Loucy (cell line): ENCODE measurements at regions not wholly inside any gene's neighbourhood (a gene's known extent, or its start where the extent isn't known, plus 50 kb on each side); places are given as distances from the start of the nearest gene placed in this dataset.

ENCODE experiments used
- EZH2phosphoT487 ChIP-seq: fragments of 200-600 bp; IDR thresholded peaks from 2 replicates; pipeline ENCODE4 v1.6.1; 2018; ENCODE audit warnings: antibody characterized with exemption, mild to moderate bottlenecking, moderate library complexity, borderline replicate concordance
- TF ChIP-seq, protein P1 (sequence below): fragments of 200-600 bp; sonication (generic); conservative IDR thresholded peaks from 2 replicates; pipeline ENCODE4 v1.5.1; 2014; ENCODE audit warnings: mild to moderate bottlenecking, antibody characterized with exemption, low read length

DNA sequence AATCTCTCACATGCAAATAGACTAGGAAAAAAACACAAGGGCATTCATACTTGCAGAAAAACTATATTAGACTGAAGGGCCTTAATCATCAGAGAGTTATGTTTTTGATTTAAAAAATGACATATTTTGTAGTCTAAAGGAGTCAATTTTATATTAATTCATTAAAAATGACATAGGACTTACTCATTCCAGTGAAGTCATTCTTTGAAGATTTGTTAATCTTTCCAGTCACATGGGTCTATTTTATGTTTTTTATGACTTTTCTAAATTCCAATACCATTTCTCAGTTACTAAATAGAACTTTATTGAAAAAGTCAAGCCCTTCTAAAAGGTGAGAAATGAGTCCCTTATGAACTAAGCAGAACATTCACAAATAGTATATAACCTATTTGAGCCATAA lies 743.8 kb upstream of the INTU start:
- TF ChIP-seq, protein P1, sequence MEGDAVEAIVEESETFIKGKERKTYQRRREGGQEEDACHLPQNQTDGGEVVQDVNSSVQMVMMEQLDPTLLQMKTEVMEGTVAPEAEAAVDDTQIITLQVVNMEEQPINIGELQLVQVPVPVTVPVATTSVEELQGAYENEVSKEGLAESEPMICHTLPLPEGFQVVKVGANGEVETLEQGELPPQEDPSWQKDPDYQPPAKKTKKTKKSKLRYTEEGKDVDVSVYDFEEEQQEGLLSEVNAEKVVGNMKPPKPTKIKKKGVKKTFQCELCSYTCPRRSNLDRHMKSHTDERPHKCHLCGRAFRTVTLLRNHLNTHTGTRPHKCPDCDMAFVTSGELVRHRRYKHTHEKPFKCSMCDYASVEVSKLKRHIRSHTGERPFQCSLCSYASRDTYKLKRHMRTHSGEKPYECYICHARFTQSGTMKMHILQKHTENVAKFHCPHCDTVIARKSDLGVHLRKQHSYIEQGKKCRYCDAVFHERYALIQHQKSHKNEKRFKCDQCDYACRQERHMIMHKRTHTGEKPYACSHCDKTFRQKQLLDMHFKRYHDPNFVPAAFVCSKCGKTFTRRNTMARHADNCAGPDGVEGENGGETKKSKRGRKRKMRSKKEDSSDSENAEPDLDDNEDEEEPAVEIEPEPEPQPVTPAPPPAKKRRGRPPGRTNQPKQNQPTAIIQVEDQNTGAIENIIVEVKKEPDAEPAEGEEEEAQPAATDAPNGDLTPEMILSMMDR = no peak
- no peak for TF ChIP-seq EZH2phosphoT487
